ENCODE measurements at regions not wholly inside any gene's neighbourhood (a gene's known extent, or its start where the extent isn't known, plus 50 kb on each side); places are given as distances from the start of the nearest gene placed in this dataset.

GRCh38 chr18:78296166-78296565 lies 683.5 kb upstream of the SALL3 start:
- DNase-seq = no peak
- no peak for TF ChIP-seq GATA1 (IDR thresholded peaks at IDR 0.05; ENCODE audit: low read depth, low read length)
- TF ChIP-seq POLR2A (IDR thresholded peaks at IDR 0.05; ENCODE audit: low read length) = no peak

- no peak for DNase-seq
Measured at GRCh38 chr18:78297048-78297447, 682.6 kb upstream of the SALL3 start.

GRCh38 chr18:78303519-78304191 lies 676.0 kb upstream of the SALL3 start:
- no peak for TF ChIP-seq POLR2A (IDR thresholded peaks at IDR 0.05; ENCODE audit: low read length)
- no peak for TF ChIP-seq GATA1 (IDR thresholded peaks at IDR 0.05; ENCODE audit: low read depth, low read length)
- no peak for DNase-seq

More at GRCh38 chr18:78297048-78297447, 682.6 kb upstream of the SALL3 start:
- no peak for TF ChIP-seq GATA1 (IDR thresholded peaks at IDR 0.05; ENCODE audit: low read depth, low read length)
- TF ChIP-seq POLR2A (IDR thresholded peaks at IDR 0.05; ENCODE audit: low read length) = no peak

GRCh38 chr18:78304192-78305164 lies 675.1 kb upstream of the SALL3 start:
- no peak for DNase-seq
- TF ChIP-seq GATA1 (IDR thresholded peaks at IDR 0.05; ENCODE audit: low read depth, low read length) (no peak), POLR2A (IDR thresholded peaks at IDR 0.05; ENCODE audit: low read length) (no peak)

- no peak for TF ChIP-seq GATA1 (IDR thresholded peaks at IDR 0.05; ENCODE audit: low read depth, low read length)
- no peak for TF ChIP-seq POLR2A (IDR thresholded peaks at IDR 0.05; ENCODE audit: low read length)
- DNase-seq = no peak
Measured at GRCh38 chr18:78305789-78306188, 673.8 kb upstream of the SALL3 start.

GRCh38 chr18:78309307-78309706 lies 670.3 kb upstream of the SALL3 start:
- TF ChIP-seq GATA1 (IDR thresholded peaks at IDR 0.05; ENCODE audit: low read depth, low read length) (no peak), POLR2A (IDR thresholded peaks at IDR 0.05; ENCODE audit: low read length) (no peak)
- DNase-seq = no peak

- no peak for DNase-seq
- no peak for TF ChIP-seq POLR2A (IDR thresholded peaks at IDR 0.05; ENCODE audit: low read length)
- no peak for TF ChIP-seq GATA1 (IDR thresholded peaks at IDR 0.05; ENCODE audit: low read depth, low read length)
Measured at GRCh38 chr18:78309924-78310323, 669.7 kb upstream of the SALL3 start.

- DNase-seq = no peak
- TF ChIP-seq GATA1 (IDR thresholded peaks at IDR 0.05; ENCODE audit: low read depth, low read length) (no peak), POLR2A (IDR thresholded peaks at IDR 0.05; ENCODE audit: low read length) (no peak)
Measured at GRCh38 chr18:78319264-78319663, 660.4 kb upstream of the SALL3 start.

- no peak for DNase-seq
- TF ChIP-seq POLR2A (IDR thresholded peaks at IDR 0.05; ENCODE audit: low read length) = no peak
- no peak for TF ChIP-seq GATA1 (IDR thresholded peaks at IDR 0.05; ENCODE audit: low read depth, low read length)
Measured at GRCh38 chr18:78319961-78320360, 659.7 kb upstream of the SALL3 start.

- no peak for DNase-seq
- no peak for TF ChIP-seq POLR2A (IDR thresholded peaks at IDR 0.05; ENCODE audit: low read length)
Measured at GRCh38 chr18:78321402-78321801, 658.2 kb upstream of the SALL3 start.

GRCh38 chr18:78323453-78324197 lies 656.0 kb upstream of the SALL3 start:
- TF ChIP-seq POLR2A (IDR thresholded peaks at IDR 0.05; ENCODE audit: low read length) = no peak
- TF ChIP-seq GATA1 (IDR thresholded peaks at IDR 0.05; ENCODE audit: low read depth, low read length) = no peak
- no peak for DNase-seq

- no peak for TF ChIP-seq GATA1 (IDR thresholded peaks at IDR 0.05; ENCODE audit: low read depth, low read length)
- TF ChIP-seq POLR2A (IDR thresholded peaks at IDR 0.05; ENCODE audit: low read length) = no peak
- DNase-seq = no peak
Measured at GRCh38 chr18:78327643-78328042, 652.0 kb upstream of the SALL3 start.

- DNase-seq = no peak
- TF ChIP-seq GATA1 (IDR thresholded peaks at IDR 0.05; ENCODE audit: low read depth, low read length) = no peak
- TF ChIP-seq POLR2A (IDR thresholded peaks at IDR 0.05; ENCODE audit: low read length) = no peak
Measured at GRCh38 chr18:78330766-78331165, 648.9 kb upstream of the SALL3 start.

GRCh38 chr18:78352910-78353309 lies 626.7 kb upstream of the SALL3 start:
- TF ChIP-seq POLR2A (IDR thresholded peaks at IDR 0.05; ENCODE audit: low read length) (no peak), GATA1 (IDR thresholded peaks at IDR 0.05; ENCODE audit: low read depth, low read length) (no peak)

More at GRCh38 chr18:78352910-78353309, 626.7 kb upstream of the SALL3 start:
- no peak for DNase-seq

Data from erythroblast (primary cell).